Large intestine (tissue), 3 donors: ENCODE measurements at regions not wholly inside any gene's neighbourhood (a gene's known extent, or its start where the extent isn't known, plus 50 kb on each side); places are given as distances from the start of the nearest gene placed in this dataset.

ENCODE experiments used
- DNase-seq, 2 donors: peaks; one replicate each; pipeline versions ENCODE4 v3.0.0 to v3.0.0-alpha.2; 2013
- H3K27ac ChIP-seq: one replicate; pipeline ENCODE4 v1.5.1; 2013; ENCODE audit warnings: low read length
- H3K27me3 ChIP-seq: 2 replicates; pipeline ENCODE4 v1.6.1; 2013; ENCODE audit warnings: low read length; ENCODE audit not compliant: control insufficient read depth, insufficient read depth
- H3K36me3 ChIP-seq: 2 replicates; pipeline ENCODE4 v1.6.1; 2013; ENCODE audit warnings: low read length; ENCODE audit not compliant: control insufficient read depth, insufficient read depth
- H3K4me1 ChIP-seq: one replicate; pipeline ENCODE4 v1.6.1; 2013; ENCODE audit warnings: low read length; ENCODE audit not compliant: control insufficient read depth, insufficient read depth
- H3K4me3 ChIP-seq: one replicate; pipeline ENCODE4 v1.5.1; 2013; ENCODE audit warnings: low read length
- H3K9me3 ChIP-seq: one replicate; pipeline ENCODE4 v1.6.1; 2013; ENCODE audit warnings: mild to moderate bottlenecking, low read depth, low read length, moderate library complexity; ENCODE audit not compliant: control insufficient read depth
- WGBS: methylation state at CpG from one replicate; pipeline ENCODE4 v1.1.5; 2013; ENCODE audit warnings: low lambda C conversion rate; ENCODE audit not compliant: insufficient coverage; 5-methylcytosine and 5-hydroxymethylcytosine counted together

DNA sequence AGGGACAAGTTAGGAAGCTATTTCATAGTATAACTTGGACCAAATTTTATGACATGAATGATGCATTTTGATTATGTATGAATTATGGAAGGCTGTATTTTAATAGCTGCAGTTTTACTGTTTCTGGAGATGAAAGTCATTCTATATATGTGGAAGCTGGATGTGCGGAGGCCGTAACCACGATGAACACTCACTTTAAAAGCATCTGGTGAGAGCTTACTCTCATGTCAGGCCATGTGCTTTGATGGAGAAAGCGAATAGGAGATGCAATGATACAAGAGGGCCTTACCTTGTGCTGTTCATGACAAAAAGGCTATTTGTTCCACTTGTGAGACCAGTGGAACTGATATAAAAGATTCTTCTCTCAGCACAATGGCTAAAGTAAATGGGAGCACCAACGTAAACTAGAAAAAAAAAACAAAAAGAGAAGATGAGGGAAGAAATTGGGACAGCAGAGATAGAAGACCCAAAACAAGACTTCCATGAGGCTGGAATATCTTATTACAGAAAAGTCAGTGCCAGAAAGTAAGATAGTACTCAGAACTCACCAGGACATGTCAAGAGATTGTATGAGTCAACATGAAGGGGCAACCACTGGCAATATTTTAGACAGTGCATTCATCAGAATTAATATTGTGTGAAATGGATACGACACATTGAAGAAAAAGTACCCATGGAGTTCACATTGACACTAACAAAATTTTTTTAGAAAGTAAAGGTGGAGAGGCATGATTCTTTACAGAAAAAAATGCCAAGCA lies 63.3 kb upstream of the GAB1 start:
- no peak overlapping the region for H3K27ac ChIP-seq
- H3K9me3 ChIP-seq, result peaks cover 7% of the 10 kb centered on the region
- WGBS, result 100% methylated on average over 1 of the region's 6 CpGs
- H3K36me3 ChIP-seq, result no peaks in the 10 kb centered on the region
- no peak for DNase-seq
- no peaks in the 10 kb centered on the region for H3K27me3 ChIP-seq
- H3K4me3 ChIP-seq, result no peak overlapping the region
- H3K4me1 ChIP-seq, result no peaks in the 10 kb centered on the region

DNA sequence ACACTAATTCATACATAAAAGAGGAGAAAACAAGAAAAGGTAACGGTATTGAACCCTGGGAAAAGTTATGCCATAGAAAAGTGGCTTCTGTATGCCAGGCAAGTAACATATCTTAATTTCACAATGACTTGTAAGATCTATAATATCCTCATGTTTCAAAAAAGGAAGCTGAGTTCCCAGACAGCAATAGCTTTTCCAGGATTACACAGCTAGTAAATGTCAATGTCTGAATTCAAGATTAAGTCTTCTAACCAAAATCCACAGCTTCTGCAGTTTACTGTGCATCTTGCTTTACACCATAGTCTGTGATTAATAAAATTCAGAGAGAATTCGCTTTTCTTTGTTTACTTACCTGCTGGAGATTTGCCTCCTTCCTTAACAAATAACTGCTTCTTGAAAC lies 55.8 kb upstream of the GAB1 start:
- DNase-seq, result no peak
- Histone ChIP-seq H3K27ac (no peak overlapping the region), H3K4me1 (no peaks in the 10 kb centered on the region), H3K9me3 (peaks cover 4% of the 10 kb centered on the region), H3K4me3 (no peak overlapping the region), H3K36me3 (no peaks in the 10 kb centered on the region), H3K27me3 (no peaks in the 10 kb centered on the region)
- WGBS, result 100% methylated on average over 1 of the region's 2 CpGs

DNA sequence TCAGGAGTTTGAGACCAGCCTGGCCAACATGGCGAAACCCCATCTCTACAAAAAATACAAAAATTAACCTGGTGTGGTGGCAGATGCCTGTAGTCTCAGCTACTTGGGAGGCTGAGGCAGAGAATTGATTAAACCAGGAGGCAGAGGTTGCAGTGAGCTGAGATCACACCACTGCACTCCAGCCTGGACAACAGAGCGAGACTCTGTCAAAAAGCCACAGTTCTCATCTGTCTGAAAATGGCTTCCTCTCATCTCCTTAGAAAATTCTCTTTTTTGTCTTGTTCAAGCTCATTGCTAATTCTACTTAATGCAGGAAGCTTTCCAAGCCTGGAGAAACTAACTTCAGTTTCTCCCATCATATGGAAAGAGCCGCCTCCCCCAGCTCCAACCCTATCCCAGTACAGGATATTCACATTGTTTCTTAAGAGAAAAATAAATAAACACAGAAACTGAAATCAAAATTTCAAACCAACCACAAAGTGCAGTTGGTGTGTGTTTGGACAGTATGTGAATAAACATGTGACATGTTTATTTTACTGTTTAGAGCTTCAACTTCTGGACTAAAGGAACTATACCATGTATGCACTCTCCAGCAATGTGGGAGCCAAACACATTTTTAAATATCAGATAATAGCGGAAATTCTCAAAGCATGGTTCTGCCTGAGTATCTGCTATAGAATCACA lies 55.0 kb upstream of the GAB1 start:
- WGBS, result 100% methylated on average over 1 of the region's 4 CpGs
- Histone ChIP-seq H3K27ac (no peak overlapping the region), H3K27me3 (no peaks in the 10 kb centered on the region), H3K4me1 (no peaks in the 10 kb centered on the region), H3K9me3 (peaks cover 4% of the 10 kb centered on the region), H3K36me3 (no peaks in the 10 kb centered on the region), H3K4me3 (no peak overlapping the region)
- peak; percentile 7 to 33 for DNase-seq

DNA sequence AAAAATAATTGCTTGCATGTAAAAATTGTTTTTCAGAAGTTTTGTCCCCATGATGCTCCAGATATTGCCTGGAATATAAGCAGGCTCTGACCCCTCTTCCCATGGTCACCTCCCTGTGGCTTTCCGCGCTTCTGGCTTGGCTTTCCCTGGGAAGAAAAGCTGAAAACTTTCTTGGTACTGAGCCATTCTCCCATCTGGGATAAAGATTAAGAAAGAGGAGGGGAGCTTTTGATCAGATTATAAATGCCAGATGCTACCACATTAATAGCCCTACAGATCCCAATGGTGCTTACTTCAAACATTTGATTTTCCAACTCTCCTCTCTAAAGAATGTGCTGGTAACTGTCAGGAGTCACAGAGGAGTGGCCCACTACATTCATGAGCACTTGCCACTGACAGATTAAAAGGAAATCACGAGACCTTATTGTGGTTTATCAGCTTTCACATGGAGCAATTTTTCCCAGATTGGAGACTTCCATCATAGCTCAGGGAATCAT lies 54.4 kb upstream of the GAB1 start:
- peaks cover 4% of the 10 kb centered on the region for H3K9me3 ChIP-seq
- no peaks in the 10 kb centered on the region for H3K27me3 ChIP-seq
- H3K36me3 ChIP-seq, result no peaks in the 10 kb centered on the region
- no peaks in the 10 kb centered on the region for H3K4me1 ChIP-seq
- peak in 1 of 2 donors; percentile 20 for DNase-seq
- H3K27ac ChIP-seq, result no peak overlapping the region
- H3K4me3 ChIP-seq, result no peak overlapping the region
- WGBS, result no CpG with 5 or more reads among the region's 3 CpGs

DNA sequence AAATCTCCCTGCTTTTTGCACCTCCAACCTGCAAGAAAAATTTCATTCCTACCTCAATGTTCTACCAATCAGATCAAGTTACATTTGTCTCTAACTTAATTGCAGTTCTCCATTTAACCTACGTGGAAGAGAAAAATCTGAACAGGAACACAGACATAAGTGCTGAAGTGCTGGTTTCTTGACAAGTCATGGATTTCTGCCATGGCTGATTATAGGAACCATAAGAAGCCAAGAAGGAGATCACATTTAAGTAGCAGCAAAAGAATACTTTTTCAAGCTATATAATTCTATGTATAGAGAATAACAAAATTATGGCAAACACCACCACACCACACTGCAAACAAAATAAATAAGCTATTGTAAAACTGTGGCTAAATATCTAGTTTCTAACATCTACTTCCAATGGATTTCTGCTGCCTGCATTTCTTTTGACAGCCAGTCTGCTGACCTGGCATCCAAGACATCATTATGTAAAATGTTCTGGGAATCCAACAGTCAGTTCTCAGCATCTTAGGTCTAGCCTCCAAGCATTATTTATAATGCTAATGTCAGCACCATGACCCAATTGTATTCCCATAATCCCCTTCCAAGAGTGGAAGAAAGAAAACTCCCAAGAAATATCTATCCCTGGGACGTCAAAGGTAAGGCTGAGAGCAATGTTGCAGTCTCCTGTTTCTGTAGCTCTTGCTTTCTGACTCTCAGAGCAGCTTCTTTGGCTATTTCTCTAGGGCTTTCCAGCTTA lies 50.8 kb upstream of the GAB1 start:
- Histone ChIP-seq H3K36me3 (no peaks in the 10 kb centered on the region), H3K27ac (no peak overlapping the region), H3K4me1 (no peaks in the 10 kb centered on the region), H3K9me3 (no peaks in the 10 kb centered on the region), H3K4me3 (no peak overlapping the region), H3K27me3 (no peaks in the 10 kb centered on the region)
- WGBS, result 67% methylated on average over 1 of the region's 2 CpGs
- no peak for DNase-seq

DNA sequence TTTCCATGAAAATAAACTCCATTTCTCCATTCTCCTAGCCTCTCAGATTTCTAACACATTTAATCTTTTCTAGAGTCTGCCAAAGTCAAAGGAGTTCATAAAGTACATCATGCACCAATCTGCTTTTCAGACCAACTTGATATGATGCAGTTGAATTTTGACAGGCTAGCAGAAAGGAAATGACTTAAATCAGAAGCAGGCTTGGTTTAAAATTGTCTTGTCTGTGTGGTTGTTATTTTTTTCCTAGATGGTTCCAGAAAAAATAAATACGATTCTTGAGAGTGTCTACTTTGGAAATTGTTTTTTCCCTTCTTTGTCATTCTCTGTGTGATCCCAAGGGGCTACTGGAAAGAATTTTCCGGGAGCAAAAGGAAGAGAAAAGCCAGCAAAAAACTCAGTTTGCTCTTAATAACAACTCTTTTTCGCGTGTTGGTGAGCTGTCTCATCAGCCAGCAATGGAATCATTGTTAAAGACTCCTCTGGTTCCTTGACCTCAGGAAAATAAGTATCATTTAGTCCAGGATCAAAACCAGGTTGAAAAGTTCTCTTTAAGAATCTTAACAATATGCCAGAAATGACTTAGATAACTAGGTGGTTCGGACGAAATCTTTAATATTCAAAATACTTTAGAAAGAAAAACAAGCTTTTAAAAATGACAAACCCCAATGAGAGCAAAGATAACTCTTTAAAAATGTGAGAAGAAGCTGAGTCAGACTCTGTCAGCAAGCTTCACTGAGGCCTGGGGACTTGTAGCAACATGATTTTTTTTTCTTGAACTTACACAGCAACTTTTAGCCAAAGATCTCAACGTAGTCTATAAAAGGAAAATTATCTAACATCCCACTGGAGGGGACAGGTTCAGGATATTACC lies 49.7 kb upstream of the GAB1 start:
- Histone ChIP-seq H3K27me3 (no peaks in the 10 kb centered on the region), H3K9me3 (no peaks in the 10 kb centered on the region), H3K4me1 (no peaks in the 10 kb centered on the region), H3K36me3 (no peaks in the 10 kb centered on the region), H3K27ac (no peak overlapping the region), H3K4me3 (no peak overlapping the region)
- no peak for DNase-seq
- WGBS, result 91% methylated on average over 2 of the region's 7 CpGs
